GM12865 (cell line): ENCODE measurements at regions not wholly inside any gene's neighbourhood (a gene's known extent, or its start where the extent isn't known, plus 50 kb on each side); places are given as distances from the start of the nearest gene placed in this dataset.

Experiments
- DNase-seq: peaks from one replicate; pipeline ENCODE4 v3.0.0; 2010; ENCODE audit warnings: low read depth
- H3K4me3 ChIP-seq: 2 replicates; pipeline ENCODE4 v1.5.1; 2011; ENCODE audit warnings: mild to moderate bottlenecking, low read depth, low read length, control low read depth
- TF ChIP-seq, protein P1 (sequence below): IDR thresholded peaks from 2 replicates; pipeline ENCODE4 v1.5.1; 2011; ENCODE audit warnings: low read length, control low read depth, low read depth, inconsistent platforms; ENCODE audit not compliant: insufficient read depth; ENCODE audit errors: missing control alignments

DNA sequence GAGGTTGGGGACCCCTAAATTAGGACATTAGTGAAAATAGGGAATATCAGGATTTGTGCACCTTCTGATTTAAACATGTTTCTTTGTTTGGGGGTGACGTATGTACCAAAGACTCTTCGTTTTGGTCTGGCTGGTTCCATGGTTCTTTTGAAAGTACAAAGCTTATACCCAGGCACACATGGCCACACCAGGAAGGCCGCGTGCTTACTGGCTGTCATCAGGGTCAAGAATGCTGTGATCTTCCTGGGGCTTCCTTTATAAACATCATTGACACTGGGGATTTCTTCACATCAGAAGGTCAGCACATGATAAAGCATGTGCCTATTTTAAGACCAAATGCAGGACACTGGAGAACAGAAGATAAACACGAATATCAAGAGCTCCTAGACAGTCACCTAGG lies 230.6 kb upstream of the ID2 start:
- H3K4me3 ChIP-seq, result no peak overlapping the region

DNA sequence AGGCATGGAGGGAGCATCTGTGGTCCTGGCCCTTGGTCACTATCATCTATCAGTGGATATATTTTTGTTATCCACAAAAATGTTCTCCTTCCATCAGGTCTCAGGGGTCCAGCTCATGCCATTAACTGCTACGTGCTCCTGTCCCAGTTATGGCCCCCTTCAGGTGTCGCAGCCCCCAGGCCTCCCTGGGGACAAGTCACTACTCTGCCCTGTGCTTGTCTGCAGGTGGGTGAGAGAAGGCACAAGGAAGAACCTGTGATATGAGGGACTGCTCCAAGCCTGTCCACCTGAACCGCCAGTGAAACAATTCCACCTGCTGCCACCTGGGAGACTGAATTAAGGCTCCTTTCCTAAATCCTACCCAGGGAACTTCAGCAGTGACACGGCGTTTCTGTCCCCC lies 229.6 kb upstream of the ID2 start:
- no peak overlapping the region for H3K4me3 ChIP-seq
- TF ChIP-seq, protein P1, sequence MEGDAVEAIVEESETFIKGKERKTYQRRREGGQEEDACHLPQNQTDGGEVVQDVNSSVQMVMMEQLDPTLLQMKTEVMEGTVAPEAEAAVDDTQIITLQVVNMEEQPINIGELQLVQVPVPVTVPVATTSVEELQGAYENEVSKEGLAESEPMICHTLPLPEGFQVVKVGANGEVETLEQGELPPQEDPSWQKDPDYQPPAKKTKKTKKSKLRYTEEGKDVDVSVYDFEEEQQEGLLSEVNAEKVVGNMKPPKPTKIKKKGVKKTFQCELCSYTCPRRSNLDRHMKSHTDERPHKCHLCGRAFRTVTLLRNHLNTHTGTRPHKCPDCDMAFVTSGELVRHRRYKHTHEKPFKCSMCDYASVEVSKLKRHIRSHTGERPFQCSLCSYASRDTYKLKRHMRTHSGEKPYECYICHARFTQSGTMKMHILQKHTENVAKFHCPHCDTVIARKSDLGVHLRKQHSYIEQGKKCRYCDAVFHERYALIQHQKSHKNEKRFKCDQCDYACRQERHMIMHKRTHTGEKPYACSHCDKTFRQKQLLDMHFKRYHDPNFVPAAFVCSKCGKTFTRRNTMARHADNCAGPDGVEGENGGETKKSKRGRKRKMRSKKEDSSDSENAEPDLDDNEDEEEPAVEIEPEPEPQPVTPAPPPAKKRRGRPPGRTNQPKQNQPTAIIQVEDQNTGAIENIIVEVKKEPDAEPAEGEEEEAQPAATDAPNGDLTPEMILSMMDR, result no peak
- DNase-seq, result no peak

More for the DNA sequence above, 230.6 kb upstream of the ID2 start:
- TF ChIP-seq, protein P1, result no peak
- DNase-seq, result no peak

DNA sequence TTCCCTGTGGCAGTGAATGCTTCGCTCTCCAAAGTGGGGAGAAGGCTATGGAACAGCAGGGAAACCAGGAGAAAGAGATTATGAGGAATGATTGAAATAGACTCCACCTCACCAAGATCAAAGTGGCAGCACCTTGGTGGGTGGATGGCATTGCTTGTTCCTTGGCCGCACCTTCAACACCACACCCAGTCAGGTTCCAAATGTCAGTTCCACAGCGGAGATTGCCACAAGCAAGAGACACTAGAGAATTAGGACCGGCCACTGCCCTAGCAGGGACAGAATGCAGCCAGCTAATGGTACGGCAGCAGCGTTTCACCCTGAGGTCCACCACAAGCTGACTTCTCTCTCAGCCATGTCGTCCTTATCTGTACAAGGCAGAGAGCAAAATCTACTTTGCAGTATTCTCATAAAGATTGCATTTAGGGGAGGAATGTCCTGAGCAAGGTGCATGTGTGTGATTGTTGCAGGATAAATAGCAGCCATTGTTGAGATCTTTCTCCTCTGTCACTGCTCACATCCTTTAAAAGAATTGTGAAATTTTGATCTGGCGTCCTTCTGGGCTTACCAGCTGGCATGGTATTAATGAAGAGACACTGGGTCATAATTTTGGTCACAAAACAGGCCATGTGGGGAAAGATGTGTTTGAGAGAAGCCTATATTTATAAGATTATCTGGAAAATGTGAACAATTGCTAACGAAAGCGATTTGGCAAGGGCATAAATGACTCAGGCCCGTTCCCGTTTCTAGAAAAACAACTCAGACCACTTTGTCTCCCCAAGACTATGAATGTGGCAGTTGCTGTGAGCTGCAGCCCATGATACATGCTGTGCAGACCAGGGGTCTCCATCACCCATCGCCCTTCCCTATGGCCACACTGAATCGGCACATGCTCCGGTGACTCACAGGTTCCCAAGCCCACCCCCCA lies 228.6 kb upstream of the ID2 start:
- DNase-seq, result no peak
- H3K4me3 ChIP-seq, result no peak overlapping the region
- TF ChIP-seq, protein P1, result no peak

DNA sequence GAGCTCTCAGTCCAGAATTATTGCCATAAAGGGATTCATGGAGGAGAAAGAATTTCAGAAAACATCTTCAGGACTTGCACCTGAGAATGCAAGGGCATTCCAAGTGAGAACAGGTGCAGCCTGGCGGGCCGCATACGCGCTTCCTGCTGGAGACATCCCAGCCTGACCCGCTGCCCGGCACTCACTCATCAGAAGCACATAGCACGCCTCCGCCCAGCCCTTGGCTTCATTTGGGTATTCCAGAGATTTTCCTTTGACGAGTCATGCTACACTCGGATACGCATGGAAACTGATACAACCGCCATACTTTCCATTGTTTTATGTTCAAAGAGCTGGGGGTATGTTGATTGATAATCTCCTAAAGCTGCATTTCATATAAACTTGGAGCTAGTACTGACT lies 228.0 kb upstream of the ID2 start:
- no peak overlapping the region for H3K4me3 ChIP-seq
- no peak for DNase-seq
- TF ChIP-seq, protein P1, result no peak

DNA sequence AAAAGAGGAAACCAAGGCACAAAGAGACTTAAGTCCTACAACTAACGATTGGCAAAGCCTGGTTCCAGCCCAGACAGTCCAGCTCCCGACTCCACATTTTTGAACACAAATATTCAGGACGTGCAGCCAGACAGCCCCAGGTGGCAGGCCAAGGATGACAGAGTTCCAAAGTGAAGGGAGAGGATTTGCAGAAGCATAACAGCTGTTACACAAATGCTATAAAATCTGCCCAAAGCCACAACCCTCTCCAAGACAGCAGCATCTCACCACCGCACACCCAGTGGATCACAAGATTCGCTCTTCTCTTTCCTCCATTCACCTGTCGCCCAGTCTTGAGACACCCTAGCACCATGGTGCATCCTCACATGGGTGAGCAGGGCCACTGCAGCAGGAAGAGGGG lies 227.1 kb upstream of the ID2 start:
- TF ChIP-seq, protein P1, result no peak
- DNase-seq, result no peak
- no peak overlapping the region for H3K4me3 ChIP-seq

DNA sequence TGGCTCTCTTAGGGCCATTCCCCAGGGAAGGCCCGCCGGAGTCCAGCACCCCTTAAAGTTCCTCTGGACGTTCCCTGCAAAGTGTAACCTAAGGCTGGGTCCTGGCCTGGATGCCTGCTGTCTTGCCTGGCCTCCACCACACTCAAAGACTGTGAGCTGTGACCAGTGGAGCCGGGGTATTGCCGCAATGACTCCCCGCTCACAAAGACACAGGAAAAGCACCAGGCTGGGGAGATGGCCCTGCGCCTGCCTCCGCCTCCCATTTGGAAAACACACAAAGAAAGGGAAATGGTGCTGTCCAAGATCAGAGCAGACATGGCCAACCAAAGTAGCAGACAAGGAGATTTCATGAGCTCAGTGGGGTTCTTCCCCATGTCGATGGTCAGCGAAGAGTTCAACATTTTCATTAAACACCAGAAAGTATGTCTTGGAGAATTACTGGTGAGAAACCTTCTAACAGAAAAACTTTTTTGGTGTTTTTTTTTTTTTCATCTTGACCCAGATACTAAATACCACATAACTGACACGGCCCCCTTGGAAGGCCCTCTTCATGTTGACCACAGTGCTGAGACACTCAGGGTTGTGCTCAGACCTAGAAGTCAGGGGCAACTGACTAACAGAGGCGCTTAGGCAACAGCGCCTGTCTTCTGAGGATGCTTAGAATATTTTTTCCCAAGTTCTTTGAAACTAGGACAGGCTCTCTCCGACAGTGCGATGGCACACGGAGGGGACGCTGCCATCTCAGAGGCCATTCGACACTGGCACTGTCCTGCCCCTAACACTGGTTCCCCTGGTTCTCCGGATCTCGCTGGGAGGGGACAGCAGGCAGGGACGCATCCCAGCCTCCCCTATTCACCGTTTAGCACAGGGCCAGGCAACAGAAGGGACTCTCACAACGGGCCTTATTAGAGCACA lies 226.4 kb upstream of the ID2 start:
- TF ChIP-seq, protein P1, result no peak
- H3K4me3 ChIP-seq, result no peak overlapping the region
- DNase-seq, result no peak
